Suprapubic skin (tissue), 4 donors: ENCODE measurements at regions not wholly inside any gene's neighbourhood (a gene's known extent, or its start where the extent isn't known, plus 50 kb on each side); places are given as distances from the start of the nearest gene placed in this dataset.
"Not testable (repeated sequence)": the region's sequence is repeated elsewhere in the genome, so short reads cannot be mapped to it uniquely, and the experiment has no call there.

Source experiments
- DNase-seq, 2 donors: peaks; one replicate each; pipeline ENCODE4 v3.0.0-alpha.2; 2019; ENCODE audit warnings: low spot score in 2 of 2
- H3K27ac ChIP-seq: fragments of 200-600 bp; sonication (generic); one replicate; pipeline ENCODE4 v1.5.1; 2019
- H3K27me3 ChIP-seq: fragments of 200-600 bp; sonication (generic); one replicate; pipeline ENCODE4 v1.5.1; 2019
- H3K36me3 ChIP-seq: fragments of 200-600 bp; sonication (generic); one replicate; pipeline ENCODE4 v1.5.1; 2019
- H3K4me1 ChIP-seq: fragments of 200-600 bp; sonication (generic); one replicate; pipeline ENCODE4 v1.5.1; 2019
- H3K4me3 ChIP-seq: fragments of 200-600 bp; sonication (generic); one replicate; pipeline ENCODE4 v1.5.1; 2019; ENCODE audit warnings: mild to moderate bottlenecking
- H3K9me3 ChIP-seq: fragments of 200-600 bp; sonication (generic); one replicate; pipeline ENCODE4 v1.5.1; 2019
- EP300 ChIP-seq: sonication (generic); formaldehyde crosslinking; IDR thresholded peaks from one replicate; pipeline ENCODE4 v1.6.1; 2017; ENCODE audit warnings: antibody characterized with exemption
- POLR2A ChIP-seq, 2 donors: fragments of 450-650 bp; IDR thresholded peaks; one replicate each; pipeline ENCODE4 v1.6.1; 2017; ENCODE audit warnings: antibody characterized with exemption in 2 of 2, mild to moderate bottlenecking in 2 of 2, moderate library complexity in 2 of 2
- POLR2AphosphoS5 ChIP-seq, 3 donors: sonication (generic); formaldehyde crosslinking; IDR thresholded peaks; one replicate each; pipeline ENCODE4 v1.6.1; 2017; ENCODE audit warnings: antibody characterized with exemption in 3 of 3
- WGBS: methylation state at CpG from one replicate; pipeline ENCODE4 v1.1.5; 2018; 5-methylcytosine and 5-hydroxymethylcytosine counted together
- TF ChIP-seq, protein P1 (sequence below), 2 donors: fragments of 200-600 bp in 1 of 2; fragments of 450-650 bp in 1 of 2; sonication (generic) in 1 of 2; IDR thresholded peaks; one replicate each; pipeline ENCODE4 v1.5.1; 2016 to 2019; ENCODE audit warnings: antibody characterized with exemption in 2 of 2, mild to moderate bottlenecking in 1 of 2, moderate library complexity in 1 of 2

DNA sequence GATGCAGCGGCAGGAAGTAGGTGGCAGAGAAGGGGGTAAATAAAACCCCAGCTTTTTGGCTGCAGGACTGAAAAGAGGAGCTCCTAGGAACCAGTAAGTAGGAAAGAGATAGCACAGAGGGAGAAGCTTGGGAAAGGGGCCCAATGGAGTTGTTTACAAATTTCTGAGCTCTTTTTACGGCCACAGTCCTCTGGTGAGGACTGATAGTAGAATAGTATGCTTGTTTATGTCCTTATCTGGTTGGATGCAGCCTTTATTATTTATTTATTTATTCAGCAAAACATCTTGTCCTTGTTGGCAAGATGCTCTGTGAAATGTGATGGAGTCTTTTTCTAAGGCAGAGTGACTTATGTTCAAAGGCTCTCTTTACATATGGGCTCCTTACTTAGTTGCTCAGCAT, 119.7 kb upstream of the AHI1 start:
- Histone ChIP-seq H3K36me3 (no peaks in the 10 kb centered on the region), H3K4me3 (no peak overlapping the region), H3K9me3 (no peaks in the 10 kb centered on the region), H3K27ac (no peak overlapping the region), H3K4me1 (no peaks in the 10 kb centered on the region), H3K27me3 (no peaks in the 10 kb centered on the region)
- no peak for TF ChIP-seq POLR2AphosphoS5 (IDR thresholded peaks at IDR 0.05)
- no peak for TF ChIP-seq POLR2A (IDR thresholded peaks at IDR 0.05)
- no peak for TF ChIP-seq EP300
- 89% methylated on average over 2 of the region's 2 CpGs for WGBS
- DNase-seq: no peak

DNA sequence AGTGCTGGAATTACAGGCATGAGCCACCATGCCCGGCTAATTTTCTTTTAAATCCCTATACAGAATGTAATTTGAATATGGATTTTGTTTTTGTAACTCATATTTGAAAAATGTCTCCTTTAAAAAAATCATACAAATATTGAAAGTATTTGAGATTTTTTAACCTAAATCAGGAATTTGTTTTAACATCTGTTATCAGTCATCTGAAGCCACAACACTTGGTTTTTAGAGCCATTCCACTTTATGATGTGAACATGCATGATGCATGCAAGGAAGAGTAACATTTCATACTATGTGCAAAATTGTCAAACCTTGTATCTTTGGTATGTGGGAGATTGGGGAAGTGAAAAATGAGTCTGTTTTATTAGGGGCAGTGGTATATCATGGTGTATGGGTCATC, 124.5 kb upstream of the AHI1 start:
- H3K4me3 ChIP-seq: no peak overlapping the region
- TF ChIP-seq, protein P1, sequence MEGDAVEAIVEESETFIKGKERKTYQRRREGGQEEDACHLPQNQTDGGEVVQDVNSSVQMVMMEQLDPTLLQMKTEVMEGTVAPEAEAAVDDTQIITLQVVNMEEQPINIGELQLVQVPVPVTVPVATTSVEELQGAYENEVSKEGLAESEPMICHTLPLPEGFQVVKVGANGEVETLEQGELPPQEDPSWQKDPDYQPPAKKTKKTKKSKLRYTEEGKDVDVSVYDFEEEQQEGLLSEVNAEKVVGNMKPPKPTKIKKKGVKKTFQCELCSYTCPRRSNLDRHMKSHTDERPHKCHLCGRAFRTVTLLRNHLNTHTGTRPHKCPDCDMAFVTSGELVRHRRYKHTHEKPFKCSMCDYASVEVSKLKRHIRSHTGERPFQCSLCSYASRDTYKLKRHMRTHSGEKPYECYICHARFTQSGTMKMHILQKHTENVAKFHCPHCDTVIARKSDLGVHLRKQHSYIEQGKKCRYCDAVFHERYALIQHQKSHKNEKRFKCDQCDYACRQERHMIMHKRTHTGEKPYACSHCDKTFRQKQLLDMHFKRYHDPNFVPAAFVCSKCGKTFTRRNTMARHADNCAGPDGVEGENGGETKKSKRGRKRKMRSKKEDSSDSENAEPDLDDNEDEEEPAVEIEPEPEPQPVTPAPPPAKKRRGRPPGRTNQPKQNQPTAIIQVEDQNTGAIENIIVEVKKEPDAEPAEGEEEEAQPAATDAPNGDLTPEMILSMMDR (IDR thresholded peaks at IDR 0.05): no peak
- TF ChIP-seq POLR2A (IDR thresholded peaks at IDR 0.05) (no peak), EP300 (no peak), POLR2AphosphoS5 (IDR thresholded peaks at IDR 0.05) (no peak)
- no peak overlapping the region for H3K27ac ChIP-seq
- no peaks in the 10 kb centered on the region for H3K4me1 ChIP-seq
- H3K36me3 ChIP-seq: no peaks in the 10 kb centered on the region
- no peaks in the 10 kb centered on the region for H3K27me3 ChIP-seq
- WGBS: 97% methylated on average over 1 of the region's 1 CpG
- no peaks in the 10 kb centered on the region for H3K9me3 ChIP-seq
- no peak for DNase-seq

DNA sequence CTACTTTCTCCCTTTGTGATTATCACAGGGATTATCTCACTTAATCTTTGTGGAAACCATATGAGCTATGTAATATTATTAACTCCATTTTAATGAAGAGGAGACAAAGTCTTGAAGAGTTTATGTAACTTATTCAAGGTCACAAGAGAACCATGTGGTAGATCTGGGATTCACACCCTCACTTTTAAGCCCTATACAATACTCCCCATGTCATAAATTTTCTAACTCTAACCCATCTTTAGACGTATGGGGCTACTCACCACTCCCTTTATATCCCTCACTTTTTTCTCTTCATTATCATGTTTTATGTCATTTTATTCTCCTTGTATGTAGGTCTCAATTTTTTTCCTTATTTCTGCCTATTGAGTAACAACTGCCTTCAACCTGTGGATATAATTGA, 126.4 kb upstream of the AHI1 start:
- Histone ChIP-seq H3K36me3 (no peaks in the 10 kb centered on the region), H3K27ac (no peak overlapping the region), H3K4me1 (no peaks in the 10 kb centered on the region), H3K27me3 (no peaks in the 10 kb centered on the region), H3K4me3 (no peak overlapping the region), H3K9me3 (no peaks in the 10 kb centered on the region)
- WGBS: 90% methylated on average over 1 of the region's 1 CpG
- DNase-seq: no peak
- TF ChIP-seq, protein P1 (IDR thresholded peaks at IDR 0.05): no peak
- TF ChIP-seq POLR2AphosphoS5 (IDR thresholded peaks at IDR 0.05): no peak
- no peak for TF ChIP-seq POLR2A (IDR thresholded peaks at IDR 0.05)
- no peak for TF ChIP-seq EP300

DNA sequence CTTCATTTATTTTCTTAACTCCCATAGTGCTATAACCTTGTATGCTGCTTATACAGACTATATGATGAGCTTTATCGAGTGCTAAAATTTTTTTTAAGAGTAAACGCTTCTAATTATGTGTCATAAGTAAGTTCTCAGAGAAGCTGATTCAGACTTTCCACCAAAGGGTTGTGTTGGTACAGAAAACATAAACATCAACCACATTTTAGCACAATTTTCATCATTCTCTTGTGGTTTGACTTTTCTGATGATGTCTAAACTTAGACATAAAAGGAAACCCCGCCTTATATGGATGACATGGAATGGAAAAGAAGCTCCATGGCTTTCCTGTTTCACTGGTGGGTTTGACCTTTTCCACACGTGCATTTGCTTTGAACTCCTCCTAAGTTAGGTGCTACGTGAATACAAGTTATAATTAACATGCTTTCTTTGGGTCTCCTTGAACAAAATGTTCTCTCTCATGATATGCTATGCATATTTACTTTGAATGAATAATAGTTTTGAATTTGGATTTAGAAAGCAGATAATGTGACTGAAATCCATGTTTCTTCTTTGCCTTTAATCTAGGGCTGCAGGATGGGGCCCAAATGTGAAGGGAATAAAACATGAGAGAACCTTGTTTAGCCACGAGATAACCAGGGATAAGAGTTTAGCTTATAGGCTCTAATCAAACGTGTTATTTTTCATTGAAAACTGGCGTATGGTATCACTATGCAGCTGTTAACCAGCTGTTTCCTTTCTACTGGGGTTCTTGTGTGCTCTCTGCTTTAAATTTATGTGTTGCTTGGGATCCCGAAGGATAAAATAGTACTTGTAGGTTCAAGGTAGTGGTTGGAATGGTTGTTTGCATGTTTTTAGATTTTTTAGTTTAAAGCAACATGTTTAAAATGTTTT, 127.1 kb upstream of the AHI1 start:
- Histone ChIP-seq H3K27me3 (no peaks in the 10 kb centered on the region), H3K27ac (no peak overlapping the region), H3K36me3 (no peaks in the 10 kb centered on the region), H3K4me3 (no peak overlapping the region), H3K4me1 (no peaks in the 10 kb centered on the region), H3K9me3 (no peaks in the 10 kb centered on the region)
- 63% methylated on average over 9 of the region's 9 CpGs for WGBS
- TF ChIP-seq, protein P1 (IDR thresholded peaks at IDR 0.05): no peak
- no peak for TF ChIP-seq EP300
- no peak for TF ChIP-seq POLR2AphosphoS5 (IDR thresholded peaks at IDR 0.05)
- TF ChIP-seq POLR2A (IDR thresholded peaks at IDR 0.05): no peak
- no peak for DNase-seq

DNA sequence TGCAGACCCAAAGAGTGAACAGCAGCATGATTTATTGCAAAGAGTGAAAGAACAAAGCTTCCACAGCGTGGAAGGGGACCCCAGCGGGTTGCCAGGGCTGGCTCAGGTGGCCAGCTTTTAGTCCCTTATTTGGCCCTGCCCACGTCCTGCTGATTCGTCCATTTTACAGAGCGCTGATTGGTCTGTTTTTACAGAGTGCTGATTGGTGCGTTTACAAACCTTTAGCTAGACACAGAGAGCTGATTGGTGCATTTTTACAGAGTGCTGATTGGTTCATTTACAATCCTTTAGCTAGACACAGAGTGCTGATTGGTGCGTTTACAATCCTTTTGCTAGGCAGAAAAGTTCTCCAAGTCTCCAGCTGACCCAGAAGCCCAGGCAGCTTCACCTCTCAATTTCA, 128.5 kb upstream of the AHI1 start:
- WGBS: 97% methylated on average over 7 of the region's 7 CpGs
- H3K9me3 ChIP-seq, H3K4me3 ChIP-seq, H3K4me1 ChIP-seq, H3K36me3 ChIP-seq, H3K27me3 ChIP-seq, H3K27ac ChIP-seq, DNase-seq: not testable (repeated sequence)

DNA sequence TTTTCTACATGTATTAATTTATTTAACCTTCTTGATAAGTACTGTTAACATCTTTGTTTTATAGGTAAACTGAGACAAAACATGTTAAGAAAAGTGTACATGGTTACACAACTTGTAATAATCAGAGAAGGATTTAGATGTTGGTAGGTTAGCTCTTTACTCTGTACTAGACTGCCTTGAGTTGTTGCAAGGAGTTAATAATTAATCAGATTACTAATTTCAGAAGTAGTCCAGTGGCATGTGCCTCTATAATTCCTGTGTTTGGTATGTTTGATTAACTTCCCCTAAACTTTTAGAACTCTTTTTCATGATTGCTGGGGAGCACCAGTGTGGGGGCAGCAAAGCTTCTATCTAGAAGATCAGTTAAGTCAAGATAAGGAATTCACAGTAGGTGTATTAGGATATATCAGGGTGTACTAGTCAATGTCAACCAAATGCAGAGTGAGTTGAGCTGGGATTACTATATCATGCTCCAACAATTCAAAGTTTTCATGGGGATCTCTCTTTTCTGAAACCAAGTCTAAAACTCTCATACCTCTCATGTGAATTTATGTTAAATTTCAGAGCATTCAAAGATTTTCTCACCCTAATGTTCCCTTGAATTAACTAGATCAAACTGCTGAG, 129.7 kb upstream of the AHI1 start:
- H3K27ac ChIP-seq: no peak overlapping the region
- no peak for DNase-seq
- no peaks in the 10 kb centered on the region for H3K4me1 ChIP-seq
- H3K36me3 ChIP-seq: no peaks in the 10 kb centered on the region
- no peaks in the 10 kb centered on the region for H3K9me3 ChIP-seq
- TF ChIP-seq POLR2AphosphoS5 (IDR thresholded peaks at IDR 0.05) (no peak), POLR2A (IDR thresholded peaks at IDR 0.05) (no peak), EP300 (no peak)
- TF ChIP-seq, protein P1 (IDR thresholded peaks at IDR 0.05): no peak
- H3K27me3 ChIP-seq: no peaks in the 10 kb centered on the region
- no peak overlapping the region for H3K4me3 ChIP-seq
